ENCODE measurements at regions not wholly inside any gene's neighbourhood (a gene's known extent, or its start where the extent isn't known, plus 50 kb on each side); places are given as distances from the start of the nearest gene placed in this dataset.

DNA sequence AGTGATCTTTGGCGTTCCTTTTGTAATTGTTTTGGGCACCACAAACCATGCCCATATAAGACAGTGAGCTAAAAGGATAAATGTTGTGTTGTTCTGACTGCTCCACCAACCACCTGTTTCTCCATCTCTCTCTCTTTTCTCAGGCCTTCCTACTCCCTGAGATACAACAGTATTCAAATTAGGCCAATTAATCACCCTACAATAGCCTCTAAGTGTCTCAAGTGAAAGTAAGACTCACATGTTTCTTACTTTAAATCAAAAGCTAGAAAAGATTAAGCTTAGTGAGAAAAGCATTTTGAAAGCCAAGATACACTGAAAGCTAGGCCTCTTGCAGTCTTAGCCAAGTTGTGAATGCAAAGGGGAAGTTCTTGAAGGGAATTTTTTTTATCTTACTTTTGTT lies 268.8 kb upstream of the NREP start:
- FAIRE-seq (no peak), DNase-seq (ENCODE audit: low read depth) (no peak)
- Histone ChIP-seq H3K4me3 (ENCODE audit: low read depth, low read length) (no peak overlapping the region), H3K36me3 (ENCODE audit: control insufficient read depth, insufficient read depth, low read length) (no peaks in the 10 kb centered on the region), H3K27me3 (ENCODE audit: control insufficient read depth, insufficient read depth, low read length) (no peaks in the 10 kb centered on the region)
- TF ChIP-seq, protein P1, sequence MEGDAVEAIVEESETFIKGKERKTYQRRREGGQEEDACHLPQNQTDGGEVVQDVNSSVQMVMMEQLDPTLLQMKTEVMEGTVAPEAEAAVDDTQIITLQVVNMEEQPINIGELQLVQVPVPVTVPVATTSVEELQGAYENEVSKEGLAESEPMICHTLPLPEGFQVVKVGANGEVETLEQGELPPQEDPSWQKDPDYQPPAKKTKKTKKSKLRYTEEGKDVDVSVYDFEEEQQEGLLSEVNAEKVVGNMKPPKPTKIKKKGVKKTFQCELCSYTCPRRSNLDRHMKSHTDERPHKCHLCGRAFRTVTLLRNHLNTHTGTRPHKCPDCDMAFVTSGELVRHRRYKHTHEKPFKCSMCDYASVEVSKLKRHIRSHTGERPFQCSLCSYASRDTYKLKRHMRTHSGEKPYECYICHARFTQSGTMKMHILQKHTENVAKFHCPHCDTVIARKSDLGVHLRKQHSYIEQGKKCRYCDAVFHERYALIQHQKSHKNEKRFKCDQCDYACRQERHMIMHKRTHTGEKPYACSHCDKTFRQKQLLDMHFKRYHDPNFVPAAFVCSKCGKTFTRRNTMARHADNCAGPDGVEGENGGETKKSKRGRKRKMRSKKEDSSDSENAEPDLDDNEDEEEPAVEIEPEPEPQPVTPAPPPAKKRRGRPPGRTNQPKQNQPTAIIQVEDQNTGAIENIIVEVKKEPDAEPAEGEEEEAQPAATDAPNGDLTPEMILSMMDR (IDR thresholded peaks at IDR 0.05; ENCODE audit: insufficient read depth, low read length, severe bottlenecking), result no peak

DNA sequence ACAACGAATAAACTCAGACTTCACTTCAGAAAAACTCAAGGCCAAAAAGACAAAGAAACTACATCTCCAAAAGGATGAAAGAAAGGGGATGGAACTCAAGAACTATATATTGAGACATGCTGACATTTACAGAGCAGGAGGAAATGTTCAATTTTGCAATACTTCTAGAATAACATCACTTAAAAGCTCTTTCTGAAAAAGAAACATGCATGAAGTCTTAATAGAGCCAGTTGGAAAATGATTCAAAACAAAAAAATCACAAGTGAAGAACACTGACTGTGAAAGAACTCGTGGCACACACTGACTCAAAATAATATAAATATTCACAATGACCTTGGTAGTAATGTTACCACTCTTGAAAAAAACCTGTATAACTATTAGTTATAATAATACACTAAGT lies 267.8 kb upstream of the NREP start:
- TF ChIP-seq, protein P1 (IDR thresholded peaks at IDR 0.05; ENCODE audit: insufficient read depth, low read length, severe bottlenecking), result no peak
- H3K27me3 ChIP-seq (ENCODE audit: control insufficient read depth, insufficient read depth, low read length), result no peaks in the 10 kb centered on the region
- FAIRE-seq (no peak), DNase-seq (ENCODE audit: low read depth) (no peak)
- no peak overlapping the region for H3K4me3 ChIP-seq (ENCODE audit: low read depth, low read length)
- H3K36me3 ChIP-seq (ENCODE audit: control insufficient read depth, insufficient read depth, low read length), result no peaks in the 10 kb centered on the region

DNA sequence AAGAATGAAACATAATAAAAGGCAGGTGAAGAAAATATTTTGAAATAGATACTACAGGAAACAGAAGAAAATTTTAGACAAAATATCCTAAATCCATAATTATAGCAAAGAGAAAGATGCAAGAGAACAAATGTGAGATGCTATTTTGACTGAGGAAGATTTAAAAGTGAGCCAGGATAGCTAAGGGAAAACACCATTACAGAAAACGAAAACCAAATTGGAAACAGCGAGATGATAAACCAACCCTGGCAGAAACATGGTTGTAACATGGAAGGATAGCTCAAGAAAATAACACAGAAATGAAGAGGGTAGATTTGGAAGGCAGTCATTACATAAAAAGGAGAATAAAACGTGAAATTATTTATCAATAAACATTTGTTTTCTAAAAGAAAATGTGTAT lies 267.2 kb upstream of the NREP start:
- FAIRE-seq, result no peak
- Histone ChIP-seq H3K27me3 (ENCODE audit: control insufficient read depth, insufficient read depth, low read length) (no peaks in the 10 kb centered on the region), H3K4me3 (ENCODE audit: low read depth, low read length) (no peak overlapping the region), H3K36me3 (ENCODE audit: control insufficient read depth, insufficient read depth, low read length) (no peaks in the 10 kb centered on the region)
- DNase-seq (ENCODE audit: low read depth), result no peak
- TF ChIP-seq, protein P1 (IDR thresholded peaks at IDR 0.05; ENCODE audit: insufficient read depth, low read length, severe bottlenecking), result no peak

DNA sequence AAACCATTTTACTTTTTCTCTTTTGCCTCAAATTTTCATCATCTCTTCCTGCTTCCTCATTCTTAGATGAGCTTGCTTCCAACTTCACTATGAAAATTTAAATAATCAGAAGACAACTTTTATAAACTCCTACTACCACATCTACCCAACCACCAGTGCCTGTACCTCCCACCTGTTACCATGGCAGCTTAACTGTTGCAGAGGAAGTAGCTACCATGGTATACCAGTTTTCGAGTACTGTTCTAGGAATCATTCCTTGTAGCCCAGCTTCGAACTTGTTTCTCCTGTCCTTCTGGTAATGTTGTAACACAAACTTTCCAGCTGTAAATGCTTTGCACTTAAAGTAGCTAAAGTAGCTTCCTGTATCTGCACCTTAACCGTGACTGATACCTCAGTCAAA lies 266.8 kb upstream of the NREP start:
- Histone ChIP-seq H3K36me3 (ENCODE audit: control insufficient read depth, insufficient read depth, low read length) (no peaks in the 10 kb centered on the region), H3K27me3 (ENCODE audit: control insufficient read depth, insufficient read depth, low read length) (no peaks in the 10 kb centered on the region), H3K4me3 (ENCODE audit: low read depth, low read length) (no peak overlapping the region)
- FAIRE-seq, result no peak
- TF ChIP-seq, protein P1 (IDR thresholded peaks at IDR 0.05; ENCODE audit: insufficient read depth, low read length, severe bottlenecking), result no peak
- DNase-seq (ENCODE audit: low read depth), result no peak

DNA sequence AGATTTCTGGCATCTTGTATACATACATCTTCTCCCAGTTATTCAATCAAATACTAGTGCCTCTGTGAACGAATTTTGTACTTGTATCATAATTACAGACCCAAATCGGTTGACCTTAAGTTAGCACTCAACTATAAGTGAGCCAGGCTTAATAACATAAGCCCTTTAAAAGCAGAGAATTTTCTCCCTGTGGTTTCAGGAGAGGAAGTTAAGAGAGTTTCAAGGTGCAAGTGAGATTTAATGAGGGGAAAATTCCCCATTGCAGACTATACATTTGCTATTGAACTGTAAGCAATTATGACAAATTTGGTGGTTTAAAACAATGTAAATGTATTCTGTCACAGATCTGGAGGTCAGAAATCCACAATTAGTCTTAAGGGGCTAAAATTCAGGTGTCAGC lies 261.9 kb upstream of the NREP start:
- FAIRE-seq, result no peak
- TF ChIP-seq, protein P1 (IDR thresholded peaks at IDR 0.05; ENCODE audit: insufficient read depth, low read length, severe bottlenecking), result no peak

DNA sequence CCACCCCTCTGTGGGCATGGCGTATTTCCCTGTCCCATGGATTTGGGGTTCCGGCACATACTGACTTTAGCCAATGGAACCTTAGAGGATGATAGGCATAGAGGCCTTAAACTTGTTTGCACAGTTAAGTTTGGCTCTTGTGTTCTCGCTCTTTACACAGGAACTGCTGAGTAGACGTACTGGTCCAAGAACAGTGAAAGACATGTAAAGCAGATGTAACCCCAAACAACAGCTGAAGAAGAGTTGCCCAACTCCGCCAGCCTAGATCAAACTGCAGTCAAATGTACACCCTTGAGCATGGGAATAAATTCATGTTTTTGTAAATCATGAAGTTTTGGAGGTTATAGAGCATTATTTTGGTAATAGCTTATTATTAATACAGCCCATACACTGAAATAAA lies 260.0 kb upstream of the NREP start:
- H3K4me3 ChIP-seq (ENCODE audit: low read depth, low read length), result no peak overlapping the region
- DNase-seq (ENCODE audit: low read depth) (no peak), FAIRE-seq (no peak)
- TF ChIP-seq, protein P1 (IDR thresholded peaks at IDR 0.05; ENCODE audit: insufficient read depth, low read length, severe bottlenecking), result no peak
- no peaks in the 10 kb centered on the region for H3K27me3 ChIP-seq (ENCODE audit: control insufficient read depth, insufficient read depth, low read length)
- no peaks in the 10 kb centered on the region for H3K36me3 ChIP-seq (ENCODE audit: control insufficient read depth, insufficient read depth, low read length)

More for the DNA sequence above, 261.9 kb upstream of the NREP start:
- H3K27me3 ChIP-seq (ENCODE audit: control insufficient read depth, insufficient read depth, low read length), result no peaks in the 10 kb centered on the region
- H3K4me3 ChIP-seq (ENCODE audit: low read depth, low read length), result no peak overlapping the region
- H3K36me3 ChIP-seq (ENCODE audit: control insufficient read depth, insufficient read depth, low read length), result no peaks in the 10 kb centered on the region
- no peak for DNase-seq (ENCODE audit: low read depth)
